Activated CD4-positive, alpha-beta memory T cell treated with anti-CD3 and anti-CD28 coated beads for 36 hours (primary cell): ENCODE measurements at regions not wholly inside any gene's neighbourhood (a gene's known extent, or its start where the extent isn't known, plus 50 kb on each side); places are given as distances from the start of the nearest gene placed in this dataset.

Experiments
- CTCF ChIA-PET: fragments of 350-600 bp; sonication (Branson Sonifier 250); formaldehyde crosslinking; loops from one replicate; lab custom pipeline; 2021; ENCODE audit warnings: antibody characterized with exemption, inconsistent platforms; lab: Charles Lee
- POLR2A ChIA-PET: fragments of 350-600 bp; sonication (Branson Sonifier 250); formaldehyde crosslinking; loops from one replicate; lab custom pipeline; 2021; ENCODE audit warnings: antibody characterized with exemption; lab: Charles Lee
- DNase-seq: peaks from one replicate; pipeline ENCODE4 v3.0.0-alpha.2; 2020
- H3K27ac Mint-ChIP-seq: one replicate; pipeline ENCODE4 v1.8.0; 2021; ENCODE audit warnings: mixed read lengths
- H3K27me3 Mint-ChIP-seq: one replicate; pipeline ENCODE4 v1.8.0; 2021; ENCODE audit warnings: mixed read lengths
- H3K36me3 Mint-ChIP-seq: one replicate; pipeline ENCODE4 v1.8.0; 2021; ENCODE audit warnings: mixed read lengths
- H3K4me1 Mint-ChIP-seq: one replicate; pipeline ENCODE4 v1.8.0; 2021; ENCODE audit warnings: low read depth, mixed read lengths
- H3K4me3 Mint-ChIP-seq: one replicate; pipeline ENCODE4 v1.8.0; 2021; ENCODE audit warnings: mild to moderate bottlenecking, mixed read lengths
- H3K9me3 Mint-ChIP-seq: one replicate; pipeline ENCODE4 v1.8.0; 2021; ENCODE audit warnings: mixed read lengths
- intact Hi-C: fragments of 100-400 bp; cut with micrococcal nuclease; formaldehyde crosslinking; loops from one replicate; pipeline ENCODE4 v1.15.1; 2023

DNA sequence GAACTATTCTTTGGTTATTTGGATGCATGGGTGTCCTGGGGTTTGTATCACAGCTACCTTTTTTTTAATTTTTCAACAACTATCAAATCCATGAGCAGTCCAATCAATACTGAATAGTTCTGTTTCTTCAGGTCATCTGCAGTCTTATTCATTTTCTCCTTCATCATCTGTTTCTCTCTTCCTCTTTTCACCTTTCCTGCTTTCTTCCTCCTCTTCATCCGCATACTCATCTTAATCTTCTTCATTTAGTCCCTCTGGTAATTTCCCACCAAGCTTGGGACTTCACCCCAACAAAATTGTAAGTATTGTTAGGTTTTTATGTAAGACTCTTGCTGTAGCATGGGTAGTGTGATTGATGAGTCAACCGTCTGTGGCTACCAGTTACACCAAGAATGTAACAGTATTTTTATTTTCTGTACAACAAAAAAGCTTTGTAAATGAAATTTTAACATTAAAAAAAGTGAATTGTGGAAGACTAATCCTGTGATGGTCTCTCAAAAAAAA, 184.1 kb upstream of the RNPC3 start:
- intact Hi-C loops, result no loop called here
- ChIA-PET CTCF (interaction anchor here (0.5 kb wide), 1 partner anchor 704 kb away, joined by 4 read pairs; no protein-coding TSS in a partner anchor), POLR2A (no interaction called here)
- Mint-ChIP-seq H3K27me3 (no peaks in the 10 kb centered on the region), H3K9me3 (no peaks in the 10 kb centered on the region), H3K27ac (no peak overlapping the region), H3K36me3 (no peaks in the 10 kb centered on the region), H3K4me3 (no peak overlapping the region), H3K4me1 (no peaks in the 10 kb centered on the region)
- no peak for DNase-seq

DNA sequence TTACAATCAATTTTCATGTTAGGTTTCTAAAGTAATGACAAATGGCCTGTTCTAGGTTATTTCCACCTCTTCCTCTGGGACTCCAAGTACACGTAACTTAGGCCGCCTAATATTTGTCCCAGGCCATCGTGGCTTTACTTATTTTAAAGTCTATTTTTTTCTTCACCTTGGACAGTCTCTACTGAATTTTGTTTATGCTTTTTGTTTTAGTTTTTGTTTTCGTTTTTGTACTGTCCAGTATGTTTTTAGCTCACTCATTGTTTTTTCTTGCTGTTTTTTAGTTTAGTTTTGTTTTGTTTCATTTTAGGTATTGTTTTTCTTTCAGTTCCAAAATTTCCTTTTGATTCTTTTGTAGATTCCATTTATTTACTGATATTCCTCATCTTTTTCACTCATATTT, 187.7 kb upstream of the RNPC3 start:
- Mint-ChIP-seq H3K4me3 (no peak overlapping the region), H3K4me1 (no peaks in the 10 kb centered on the region), H3K27me3 (no peaks in the 10 kb centered on the region), H3K27ac (no peak overlapping the region), H3K36me3 (no peaks in the 10 kb centered on the region), H3K9me3 (no peaks in the 10 kb centered on the region)
- ChIA-PET POLR2A (no interaction called here), CTCF (no interaction called here)
- intact Hi-C loops, result no loop called here
- no peak for DNase-seq

DNA sequence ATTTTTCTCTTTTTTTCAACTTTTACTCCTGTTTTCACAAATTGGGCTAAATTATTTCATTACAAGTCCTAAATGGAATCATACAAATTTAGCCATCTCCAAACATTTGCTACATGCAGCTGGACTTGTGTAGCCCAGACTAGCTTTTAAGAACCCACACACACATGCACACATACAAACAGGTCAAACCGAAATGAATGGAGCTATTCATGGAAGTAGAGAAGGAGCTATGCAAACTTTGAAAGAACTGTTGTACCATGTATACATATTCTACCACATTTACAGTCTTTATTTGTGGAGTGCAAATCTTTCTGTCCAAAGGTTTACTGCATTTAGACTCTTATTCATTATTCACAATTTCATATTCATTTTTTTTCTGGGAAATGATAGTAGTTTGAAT, 189.1 kb upstream of the RNPC3 start:
- no peaks in the 10 kb centered on the region for H3K4me1 Mint-ChIP-seq
- ChIA-PET CTCF (no interaction called here), POLR2A (no interaction called here)
- no peak for DNase-seq
- intact Hi-C loops, result no loop called here
- no peaks in the 10 kb centered on the region for H3K9me3 Mint-ChIP-seq
- H3K4me3 Mint-ChIP-seq, result no peak overlapping the region
- H3K36me3 Mint-ChIP-seq, result no peaks in the 10 kb centered on the region
- H3K27me3 Mint-ChIP-seq, result no peaks in the 10 kb centered on the region
- H3K27ac Mint-ChIP-seq, result no peak overlapping the region

- ChIA-PET POLR2A (no interaction called here), CTCF (no interaction called here)
- Mint-ChIP-seq H3K4me1 (no peaks in the 10 kb centered on the region), H3K9me3 (no peaks in the 10 kb centered on the region), H3K4me3 (no peak overlapping the region), H3K36me3 (no peaks in the 10 kb centered on the region), H3K27me3 (no peaks in the 10 kb centered on the region), H3K27ac (no peak overlapping the region)
- DNase-seq, result no peak
- intact Hi-C loops, result no loop called here
Observed at GRCh38 chr1:103333141-103333540, 192.4 kb upstream of the RNPC3 start.

DNA sequence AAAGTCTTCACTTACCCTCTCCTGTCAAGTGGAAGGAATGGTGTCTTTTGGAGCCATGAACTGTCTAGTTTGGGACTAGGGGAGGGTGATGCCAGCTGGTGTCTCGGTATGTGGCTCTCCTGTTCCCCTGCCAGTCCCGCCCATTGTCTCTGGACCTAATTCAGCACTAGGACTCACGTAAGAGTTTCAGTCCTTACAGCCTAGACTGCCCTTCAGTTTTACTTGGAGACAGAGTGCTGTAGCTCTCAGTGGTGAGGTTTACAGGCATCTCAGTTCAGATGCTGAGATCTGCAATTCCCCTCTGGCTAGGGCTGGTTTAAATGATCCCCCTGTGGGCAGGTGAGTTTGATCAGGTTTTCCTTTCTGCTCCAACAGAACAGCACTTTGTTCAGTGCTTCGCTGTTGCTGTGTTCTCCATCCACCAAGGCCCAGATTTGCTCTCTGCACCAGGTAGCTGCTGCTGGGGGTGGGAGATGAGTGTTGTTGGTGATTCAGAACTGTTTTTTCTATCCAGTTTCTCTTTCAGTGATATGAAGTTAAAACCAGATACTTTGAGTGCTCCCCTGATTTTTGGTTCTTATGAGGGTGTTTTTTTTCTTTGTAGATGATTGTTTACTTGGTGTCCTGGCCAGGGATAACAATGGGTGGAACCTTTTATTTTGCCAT, 198.3 kb upstream of the RNPC3 start:
- Mint-ChIP-seq H3K4me1 (no peaks in the 10 kb centered on the region), H3K27me3 (no peaks in the 10 kb centered on the region), H3K4me3 (no peak overlapping the region), H3K36me3 (no peaks in the 10 kb centered on the region), H3K9me3 (peaks cover 7% of the 10 kb centered on the region), H3K27ac (no peak overlapping the region)
- ChIA-PET CTCF (interaction anchor here (0.6 kb wide), 1 partner anchor 17 kb away, joined by 3 read pairs; no protein-coding TSS in a partner anchor), POLR2A (no interaction called here)
- DNase-seq, result no peak
- intact Hi-C loops, result no loop called here

DNA sequence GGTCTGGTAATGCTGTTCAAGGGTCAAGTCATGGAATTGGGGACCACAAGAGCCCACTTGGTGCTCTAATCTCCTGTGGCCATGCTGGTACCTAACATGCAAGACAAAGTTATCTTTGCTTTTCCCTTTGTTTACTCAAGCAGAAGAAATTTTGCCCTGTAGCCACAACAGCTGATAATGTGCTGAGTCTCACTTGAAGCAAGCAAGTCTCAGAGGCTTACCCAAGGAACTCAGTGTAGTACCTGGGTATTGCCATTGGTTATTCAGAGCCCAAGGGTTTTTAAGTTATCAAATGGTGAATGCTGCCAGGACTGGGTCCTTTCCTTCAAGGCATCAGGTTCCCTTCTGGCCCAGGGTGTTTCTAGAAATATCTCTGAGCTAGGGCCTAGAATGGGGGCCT, 198.9 kb upstream of the RNPC3 start:
- no peaks in the 10 kb centered on the region for H3K36me3 Mint-ChIP-seq
- H3K4me1 Mint-ChIP-seq, result no peaks in the 10 kb centered on the region
- H3K4me3 Mint-ChIP-seq, result no peak overlapping the region
- H3K27ac Mint-ChIP-seq, result no peak overlapping the region
- ChIA-PET CTCF (no interaction called here), POLR2A (no interaction called here)
- no peaks in the 10 kb centered on the region for H3K27me3 Mint-ChIP-seq
- H3K9me3 Mint-ChIP-seq, result peaks cover 8% of the 10 kb centered on the region
- DNase-seq, result no peak
- intact Hi-C loops, result no loop called here

- Mint-ChIP-seq H3K4me3 (no peak overlapping the region), H3K9me3 (no peaks in the 10 kb centered on the region), H3K4me1 (no peaks in the 10 kb centered on the region), H3K27ac (no peak overlapping the region), H3K27me3 (no peaks in the 10 kb centered on the region), H3K36me3 (no peaks in the 10 kb centered on the region)
- POLR2A ChIA-PET, result no interaction called here
- no peak for DNase-seq
- CTCF ChIA-PET, result no interaction called here
- intact Hi-C loops, result no loop called here
Observed at GRCh38 chr1:103309786-103310185, 201.5 kb upstream of the COL11A1 start.

DNA sequence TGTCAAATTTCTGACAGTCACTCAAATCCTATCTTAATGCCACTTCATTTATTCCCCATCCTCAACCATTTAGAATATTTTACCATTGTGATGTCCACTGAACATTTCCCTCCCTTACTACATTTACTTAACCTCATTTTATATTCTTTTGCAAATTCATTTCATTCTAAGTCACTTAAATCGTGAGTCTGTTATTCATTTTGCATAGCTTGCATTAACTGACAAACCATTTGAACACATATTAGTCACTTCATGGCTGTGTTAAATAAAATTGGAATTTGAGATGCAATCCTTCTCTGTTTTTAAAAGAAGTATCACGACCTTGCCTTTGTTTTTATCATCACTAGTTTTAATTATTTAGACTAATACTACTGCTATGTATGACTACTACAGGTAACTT, 199.4 kb upstream of the COL11A1 start:
- ChIA-PET CTCF (no interaction called here), POLR2A (no interaction called here)
- Mint-ChIP-seq H3K4me1 (no peaks in the 10 kb centered on the region), H3K27me3 (no peaks in the 10 kb centered on the region), H3K9me3 (no peaks in the 10 kb centered on the region), H3K27ac (no peak overlapping the region), H3K36me3 (no peaks in the 10 kb centered on the region), H3K4me3 (no peak overlapping the region)
- intact Hi-C loops, result no loop called here
- no peak for DNase-seq

DNA sequence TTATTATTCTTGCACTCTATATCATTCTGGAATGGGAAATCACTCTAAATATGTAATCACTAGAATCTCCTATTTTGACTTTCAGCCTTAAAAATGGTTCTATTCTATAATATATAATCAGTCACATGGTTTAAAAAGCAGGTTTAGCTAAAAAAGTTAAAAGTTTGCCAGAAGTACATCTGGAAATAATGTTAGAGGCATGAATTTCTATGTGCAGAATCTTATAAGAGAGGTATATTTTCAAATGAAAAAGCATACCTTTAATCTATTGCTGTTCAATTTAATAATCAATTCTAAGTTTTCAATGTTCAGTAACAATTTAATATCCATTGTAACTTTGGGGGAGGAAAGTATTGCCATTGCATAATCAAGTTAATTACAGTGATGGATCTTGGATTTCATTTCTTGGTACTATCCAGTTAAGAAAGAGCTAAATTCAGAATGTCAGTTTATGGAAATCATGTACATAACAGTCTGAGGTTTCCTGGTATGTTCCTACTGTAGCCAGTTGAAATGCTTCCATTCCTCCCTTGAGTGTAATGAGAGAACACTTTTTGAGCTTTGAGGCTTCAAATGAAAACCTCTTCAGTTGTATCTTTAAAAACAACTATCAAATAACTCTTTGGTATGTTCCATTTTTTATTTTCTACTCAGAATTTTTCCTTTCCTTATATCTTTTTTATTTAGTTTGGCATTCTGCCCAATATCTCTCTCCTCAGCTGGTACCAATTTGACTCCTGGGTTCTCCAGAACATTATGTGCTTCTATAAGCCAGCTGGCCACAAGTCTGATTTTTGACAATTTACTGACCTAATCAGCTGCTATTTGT, 175.7 kb upstream of the COL11A1 start:
- intact Hi-C loops, result no loop called here

DNA sequence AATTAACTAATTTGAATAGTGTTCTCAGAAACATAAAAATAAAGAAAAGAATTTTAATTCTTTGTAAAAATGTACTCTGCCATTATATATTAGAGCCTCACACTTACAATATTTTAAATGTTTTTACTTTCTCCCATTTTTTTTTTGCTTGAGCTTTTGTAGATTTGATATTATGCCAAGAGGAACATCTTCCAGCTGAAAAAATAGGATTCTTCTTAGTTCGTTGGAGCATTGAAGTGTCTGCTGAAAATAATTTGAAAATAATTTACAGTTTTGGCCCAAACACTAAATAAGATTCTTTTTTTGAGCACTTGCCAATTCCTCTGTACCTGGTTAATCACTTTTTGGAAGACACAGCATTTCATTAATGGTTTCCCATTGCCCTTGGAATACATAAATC, 175.0 kb upstream of the COL11A1 start:
- no peak overlapping the region for H3K4me3 Mint-ChIP-seq
- H3K27ac Mint-ChIP-seq, result no peak overlapping the region
- no peaks in the 10 kb centered on the region for H3K27me3 Mint-ChIP-seq
- intact Hi-C loops, result no loop called here
- peaks cover 6% of the 10 kb centered on the region for H3K9me3 Mint-ChIP-seq
- H3K4me1 Mint-ChIP-seq, result no peaks in the 10 kb centered on the region
- POLR2A ChIA-PET, result no interaction called here
- no peaks in the 10 kb centered on the region for H3K36me3 Mint-ChIP-seq
- no peak for DNase-seq
- CTCF ChIA-PET, result no interaction called here

More for the DNA sequence above, 175.7 kb upstream of the COL11A1 start:
- DNase-seq, result no peak
- POLR2A ChIA-PET, result no interaction called here
- H3K4me3 Mint-ChIP-seq, result no peak overlapping the region
- H3K9me3 Mint-ChIP-seq, result peaks cover 6% of the 10 kb centered on the region
- H3K27me3 Mint-ChIP-seq, result no peaks in the 10 kb centered on the region
- CTCF ChIA-PET, result no interaction called here
- H3K36me3 Mint-ChIP-seq, result no peaks in the 10 kb centered on the region
- no peak overlapping the region for H3K27ac Mint-ChIP-seq
- no peaks in the 10 kb centered on the region for H3K4me1 Mint-ChIP-seq

DNA sequence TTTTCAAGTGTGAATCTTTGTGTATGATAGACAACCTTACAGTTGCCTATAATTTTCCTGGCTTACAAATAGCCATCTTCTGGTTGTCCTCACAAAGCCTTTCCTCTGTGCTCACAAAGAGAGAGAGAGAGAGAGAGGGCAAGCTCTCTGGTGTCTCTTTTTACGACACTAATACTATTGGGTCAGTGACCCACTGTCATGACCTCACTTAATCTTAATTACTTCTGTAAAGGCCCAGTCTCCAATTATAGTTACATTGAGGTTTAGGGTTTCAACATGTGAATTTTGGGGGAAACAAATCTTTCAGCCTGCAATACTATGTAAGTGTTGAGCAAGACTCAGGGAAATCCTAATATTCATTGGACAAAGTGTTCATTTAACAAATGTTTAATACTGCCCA, 167.4 kb upstream of the COL11A1 start:
- H3K4me3 Mint-ChIP-seq, result no peak overlapping the region
- intact Hi-C loops, result no loop called here
- no peaks in the 10 kb centered on the region for H3K36me3 Mint-ChIP-seq
- ChIA-PET POLR2A (no interaction called here), CTCF (no interaction called here)
- H3K4me1 Mint-ChIP-seq, result no peaks in the 10 kb centered on the region
- DNase-seq, result no peak
- H3K9me3 Mint-ChIP-seq, result peaks cover 13% of the 10 kb centered on the region
- no peak overlapping the region for H3K27ac Mint-ChIP-seq
- H3K27me3 Mint-ChIP-seq, result no peaks in the 10 kb centered on the region

- no peak for DNase-seq
- H3K36me3 Mint-ChIP-seq, result no peaks in the 10 kb centered on the region
Observed at GRCh38 chr1:103274886-103275285, 166.6 kb upstream of the COL11A1 start.

DNA sequence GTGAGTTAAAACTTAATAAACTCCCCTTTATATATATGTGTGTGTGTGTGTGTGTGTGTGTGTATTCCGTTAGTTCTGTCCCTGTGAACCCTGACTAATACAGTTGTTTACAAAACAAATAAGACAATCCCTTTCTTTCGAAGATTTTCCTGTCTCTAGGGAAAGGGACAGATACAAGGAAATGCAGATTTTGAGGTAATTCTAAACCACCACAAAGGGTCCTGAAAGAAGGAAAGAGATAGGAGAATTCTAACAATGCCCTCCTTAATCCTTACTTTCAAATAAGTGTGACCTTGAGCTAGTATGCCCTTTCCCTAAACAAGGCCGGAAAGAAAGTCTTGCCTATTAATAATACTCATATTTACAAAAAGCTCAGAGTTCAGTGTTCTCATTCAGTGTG, 164.8 kb upstream of the COL11A1 start:
- intact Hi-C loops, result no loop called here
- Mint-ChIP-seq H3K4me1 (no peaks in the 10 kb centered on the region), H3K27ac (no peak overlapping the region), H3K27me3 (no peaks in the 10 kb centered on the region), H3K9me3 (peaks cover 7% of the 10 kb centered on the region), H3K36me3 (no peaks in the 10 kb centered on the region), H3K4me3 (no peak overlapping the region)
- POLR2A ChIA-PET, result no interaction called here
- DNase-seq, result no peak
- CTCF ChIA-PET, result no interaction called here

More at GRCh38 chr1:103274886-103275285, 166.6 kb upstream of the COL11A1 start:
- H3K27ac Mint-ChIP-seq, result no peak overlapping the region
- peaks cover 8% of the 10 kb centered on the region for H3K9me3 Mint-ChIP-seq
- H3K4me1 Mint-ChIP-seq, result no peaks in the 10 kb centered on the region
- no peaks in the 10 kb centered on the region for H3K27me3 Mint-ChIP-seq
- H3K4me3 Mint-ChIP-seq, result no peak overlapping the region
- CTCF ChIA-PET, result no interaction called here
- intact Hi-C loops, result no loop called here
- POLR2A ChIA-PET, result no interaction called here
